Activated effector memory CD4-positive, alpha-beta T cell treated with Interleukin-2 at 50 U/mL for 16 hours (primary cell): ENCODE measurements at regions not wholly inside any gene's neighbourhood (a gene's known extent, or its start where the extent isn't known, plus 50 kb on each side); places are given as distances from the start of the nearest gene placed in this dataset.

Experiments used
- DNase-seq: peaks from one replicate; pipeline ENCODE4 v3.0.0-alpha.2; 2020

DNA sequence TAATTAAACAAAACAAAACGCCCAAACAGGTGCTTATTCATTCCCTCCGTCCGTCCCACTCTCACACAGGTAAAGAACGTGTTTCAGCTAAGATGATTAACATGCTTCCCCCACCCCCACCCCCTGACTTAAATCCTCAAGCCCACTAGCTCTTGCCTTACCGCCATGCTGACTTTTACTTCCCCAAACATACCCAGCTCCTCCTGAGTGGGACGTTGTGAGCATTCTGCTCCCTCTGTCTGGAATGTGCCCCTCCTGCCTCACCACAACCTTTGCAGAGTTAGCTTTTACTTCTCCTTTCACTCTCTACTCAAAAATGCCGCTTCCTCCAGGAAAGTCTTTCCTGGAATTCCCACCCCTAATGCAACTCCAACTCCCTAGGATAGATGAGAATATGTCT is 774.0 kb upstream of the RBFOX1 start:
- DNase-seq: no peak

GRCh38 chr16:6558126-6558525 is 774.5 kb upstream of the RBFOX1 start:
- no peak for DNase-seq

DNA sequence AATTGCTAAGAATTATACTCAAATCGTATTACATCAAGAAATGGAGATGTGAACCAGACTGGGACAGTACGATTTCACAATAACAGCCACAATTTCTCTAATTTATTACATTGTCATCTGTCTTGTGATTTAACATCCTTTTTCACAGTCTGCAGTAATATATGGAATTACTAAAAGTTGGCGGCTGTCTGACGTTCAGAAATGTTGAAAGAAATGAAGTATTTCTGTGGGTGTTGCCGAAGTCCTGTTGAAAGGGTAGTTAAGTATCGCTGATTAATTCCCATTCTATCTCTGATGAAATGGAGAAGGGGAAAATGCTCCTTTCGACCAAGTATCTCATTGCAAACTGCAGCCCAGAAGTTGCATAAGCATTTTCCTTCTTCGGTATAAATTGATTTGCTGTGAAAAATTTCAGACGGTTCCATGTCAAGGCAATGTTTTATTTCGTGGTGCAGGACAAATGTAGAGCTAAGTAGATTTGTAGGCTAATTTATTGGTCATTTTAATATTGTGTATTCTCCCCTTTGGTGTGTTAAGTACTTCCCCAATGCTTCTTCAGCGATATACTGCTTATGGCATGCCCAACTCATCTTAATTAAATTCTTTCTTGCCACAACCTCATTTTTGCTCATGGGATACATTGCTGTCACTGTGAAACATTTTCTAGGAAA is 775.2 kb upstream of the RBFOX1 start:
- DNase-seq: no peak

GRCh38 chr16:6549415-6549814 is 783.2 kb upstream of the RBFOX1 start:
- no peak for DNase-seq

- no peak for DNase-seq
Measured at GRCh38 chr16:6548507-6548906, 784.1 kb upstream of the RBFOX1 start.

GRCh38 chr16:6547131-6547530 is 785.5 kb upstream of the RBFOX1 start:
- DNase-seq: no peak

DNA sequence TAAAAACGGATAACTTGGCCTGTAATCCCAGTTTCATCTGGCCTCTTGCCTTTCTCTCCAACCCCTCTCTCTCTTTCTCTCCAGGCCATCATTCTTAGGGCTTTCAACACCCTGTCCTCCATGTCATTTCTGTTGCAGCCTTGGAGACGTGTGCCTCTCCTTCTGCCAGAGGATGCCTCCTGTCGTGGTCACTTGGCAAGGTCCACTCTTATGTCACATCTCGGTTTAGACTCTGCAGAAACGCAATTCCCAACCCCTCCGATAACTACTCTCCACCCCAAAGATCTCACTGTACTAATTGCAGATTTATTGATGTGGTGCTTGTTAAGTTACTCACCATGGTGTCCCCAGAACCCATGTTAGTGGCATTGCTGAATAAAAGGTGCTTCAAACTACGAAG is 787.3 kb upstream of the RBFOX1 start:
- no peak for DNase-seq

- DNase-seq: no peak
Measured at GRCh38 chr16:6541267-6541666, 791.4 kb upstream of the RBFOX1 start.

DNA sequence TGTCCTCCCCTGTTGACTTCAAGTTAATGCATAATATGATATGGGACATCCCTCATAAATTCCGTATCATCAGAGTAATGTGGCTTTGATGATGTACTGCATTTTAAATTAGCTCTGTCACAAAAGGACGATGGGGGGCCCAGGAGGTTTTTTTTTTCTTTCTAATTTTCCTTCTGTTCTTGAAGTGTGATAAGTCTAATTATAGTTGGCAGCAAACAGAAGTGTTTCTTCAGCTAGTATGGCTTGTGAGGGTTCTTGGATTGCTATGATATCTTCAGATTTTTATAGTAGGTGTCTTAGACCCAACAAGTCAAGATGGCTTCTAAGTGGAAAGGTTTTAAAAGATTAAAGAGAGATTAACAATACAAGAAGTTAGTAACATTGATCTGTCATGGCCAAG is 796.2 kb upstream of the RBFOX1 start:
- no peak for DNase-seq

DNA sequence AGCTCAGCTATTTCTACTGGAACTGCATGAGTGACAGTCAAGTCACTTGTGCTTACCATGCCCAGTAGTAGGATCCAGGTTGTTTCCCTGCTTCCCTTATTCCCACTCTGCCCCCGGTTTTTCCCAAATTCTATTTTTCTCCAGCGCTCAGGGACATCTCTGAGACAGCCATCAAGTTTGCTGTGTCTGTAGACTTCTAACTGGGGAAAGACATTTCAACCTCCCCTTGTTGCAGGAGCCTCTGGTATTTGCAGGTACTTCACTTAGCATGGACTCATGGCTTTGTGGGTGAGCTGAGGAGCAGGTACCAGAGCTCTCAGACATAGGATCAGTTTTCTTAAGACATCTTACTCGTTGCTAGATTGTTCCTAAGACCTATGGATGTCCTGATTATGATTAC is 801.6 kb upstream of the RBFOX1 start:
- DNase-seq: no peak

DNA sequence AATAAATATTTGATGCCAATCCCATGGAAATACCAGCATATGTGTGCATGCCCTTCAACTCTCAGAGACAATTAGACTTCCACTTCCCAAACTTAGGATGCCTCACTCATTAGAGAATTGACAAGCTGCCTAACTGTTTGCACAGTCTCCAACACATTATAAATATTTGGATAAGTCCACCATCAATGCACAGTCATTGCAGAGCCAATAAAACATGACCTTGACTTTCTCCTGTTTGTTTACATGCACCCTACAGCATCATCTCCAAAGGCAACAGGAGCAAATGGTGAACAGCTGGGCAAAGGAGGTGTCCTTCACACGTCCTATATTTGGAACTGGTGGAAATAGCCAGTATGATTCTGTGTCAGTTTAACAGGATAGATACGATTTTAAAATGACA is 804.4 kb upstream of the RBFOX1 start:
- no peak for DNase-seq

- no peak for DNase-seq
Measured at GRCh38 chr16:6527646-6528045, 805.0 kb upstream of the RBFOX1 start.

- DNase-seq: no peak
Measured at GRCh38 chr16:6524501-6524900, 808.1 kb upstream of the RBFOX1 start.

DNA sequence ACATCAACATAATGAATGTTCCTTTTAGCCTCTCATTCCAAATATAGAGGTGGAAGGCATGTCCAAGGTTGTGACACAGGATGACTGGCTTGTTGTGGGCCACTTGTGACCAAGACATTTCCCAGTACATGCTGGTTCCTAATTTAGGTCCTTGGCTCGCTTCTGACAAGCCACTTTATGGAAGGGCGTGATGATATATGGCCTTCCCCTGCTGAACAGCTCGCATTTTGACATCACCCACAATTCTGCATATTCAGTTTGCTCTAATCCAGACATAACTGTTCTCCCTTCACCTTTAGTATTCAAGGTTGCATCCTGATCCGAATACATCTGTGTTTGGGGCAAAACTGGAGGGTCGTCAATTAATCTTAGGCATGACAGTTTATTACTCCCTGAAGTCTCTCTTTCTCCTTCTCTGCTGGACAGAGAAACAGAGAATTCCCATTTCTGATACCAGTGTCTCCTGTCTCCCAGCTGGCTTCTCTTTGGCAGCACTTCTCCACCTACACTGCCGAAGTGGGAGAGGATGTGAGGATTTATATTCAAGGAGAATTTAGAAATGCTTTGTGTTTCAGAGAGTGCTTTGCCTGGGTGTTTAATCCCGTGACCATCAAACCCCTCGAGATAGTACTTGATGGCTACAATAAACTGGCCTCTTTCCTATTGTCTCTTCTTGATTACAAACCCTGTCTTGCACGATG is 815.5 kb upstream of the RBFOX1 start:
- DNase-seq: no peak

DNA sequence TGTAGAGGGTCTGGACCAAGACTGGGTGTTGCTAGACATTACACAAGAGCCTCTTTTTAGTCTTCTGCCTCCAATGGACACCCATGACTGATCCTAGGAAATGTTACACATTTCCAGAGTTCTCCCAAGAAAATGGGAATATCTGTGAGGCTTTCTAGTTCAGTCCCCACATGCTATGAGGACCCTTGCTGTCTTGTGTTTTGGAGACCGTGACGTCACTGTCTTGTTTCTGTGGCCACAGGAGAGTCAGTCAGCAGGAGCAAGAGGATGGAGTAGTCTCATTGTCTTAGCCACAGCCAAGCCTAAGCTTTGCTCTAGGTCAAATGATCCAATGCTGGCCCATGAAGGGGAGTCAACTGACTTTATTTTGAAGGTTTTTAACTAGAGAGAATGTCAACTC is 820.1 kb upstream of the RBFOX1 start:
- no peak for DNase-seq

GRCh38 chr16:6510261-6510660 is 822.4 kb upstream of the RBFOX1 start:
- no peak for DNase-seq

GRCh38 chr16:6499413-6499812 is 833.2 kb upstream of the RBFOX1 start:
- DNase-seq: no peak

- no peak for DNase-seq
Measured at GRCh38 chr16:6498858-6499257, 833.8 kb upstream of the RBFOX1 start.

GRCh38 chr16:6496996-6497395 is 835.6 kb upstream of the RBFOX1 start:
- DNase-seq: no peak

GRCh38 chr16:6495486-6496210 is 837.0 kb upstream of the RBFOX1 start:
- no peak for DNase-seq

DNA sequence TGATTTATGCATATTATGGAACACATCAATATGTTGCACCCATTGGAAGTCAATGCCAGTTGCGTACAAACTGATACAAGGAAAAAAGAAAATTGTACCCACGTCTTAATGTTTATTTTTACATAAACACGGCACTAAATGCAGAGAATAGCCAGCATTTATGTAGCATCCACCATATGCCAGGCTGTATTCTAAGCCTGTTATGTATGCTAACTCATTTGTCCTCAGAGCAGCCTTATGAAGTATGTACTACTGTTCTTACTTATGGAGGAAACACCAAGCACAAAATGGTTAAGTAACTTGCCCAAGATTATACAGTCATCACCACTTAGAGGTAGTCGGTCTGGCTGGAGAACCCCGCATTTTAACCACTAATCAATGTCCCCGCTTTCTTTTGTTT is 837.9 kb upstream of the RBFOX1 start:
- no peak for DNase-seq

DNA sequence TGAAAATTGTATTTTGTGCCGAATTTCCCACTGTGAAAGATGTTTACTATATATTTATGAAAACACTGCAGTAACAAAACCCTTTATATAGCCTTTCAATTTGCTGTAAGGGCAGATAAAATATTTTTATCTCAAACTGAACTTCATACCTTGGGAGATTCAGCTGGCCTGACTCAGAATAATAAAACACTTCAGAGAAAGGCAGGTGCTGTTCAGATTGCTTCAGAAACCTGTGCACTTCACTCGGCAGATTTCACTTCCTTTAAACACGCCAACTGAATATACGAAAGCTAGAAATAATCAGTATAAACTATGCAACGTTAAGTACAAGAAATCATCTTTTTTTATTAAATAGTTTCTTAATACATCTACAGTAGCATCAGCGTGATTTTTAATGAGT is 839.1 kb upstream of the RBFOX1 start:
- no peak for DNase-seq

GRCh38 chr16:6492742-6493141 is 839.9 kb upstream of the RBFOX1 start:
- no peak for DNase-seq

- DNase-seq: no peak
Measured at GRCh38 chr16:6484935-6485334, 847.7 kb upstream of the RBFOX1 start.
